ENCODE measurements at regions not wholly inside any gene's neighbourhood (a gene's known extent, or its start where the extent isn't known, plus 50 kb on each side); places are given as distances from the start of the nearest gene placed in this dataset.

- ATAC-seq (ENCODE audit: insufficient read depth, low FRiP score): no peak
These were observed 888.8 kb downstream of the SLITRK6 start for GRCh38 chr13:84910423-84910822.

DNA sequence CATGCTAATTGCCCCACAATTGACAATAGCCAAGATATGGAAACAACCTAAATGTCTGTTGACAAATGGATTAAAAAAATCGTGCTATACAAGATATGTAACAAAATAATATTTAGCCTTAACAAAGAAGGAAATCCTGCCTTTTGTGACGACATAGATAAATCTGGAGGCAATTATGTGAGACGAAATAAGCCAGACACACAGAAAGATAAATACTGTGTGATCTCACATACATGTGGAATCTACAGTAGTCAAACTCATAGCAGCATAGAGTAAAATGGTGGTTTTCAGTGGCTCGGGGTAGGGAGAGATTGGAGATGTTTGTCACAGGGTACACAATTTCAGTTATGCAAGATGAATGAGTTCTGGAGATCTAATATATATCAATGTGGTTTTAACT is 895.8 kb downstream of the SLITRK6 start:
- Histone ChIP-seq H3K9me3 (ENCODE audit: control insufficient read depth in 4 of 4, insufficient read depth in 3 of 4, low read length in 3 of 4) (no peaks in the 10 kb centered on the region), H3K27me3 (ENCODE audit: control insufficient read depth in 3 of 3, insufficient read depth in 3 of 3, low read length in 2 of 3) (no peaks in the 10 kb centered on the region), H3K9ac (ENCODE audit: insufficient read depth in 1 of 2, low read length in 2 of 2) (no peak overlapping the region), H3K4me1 (ENCODE audit: control insufficient read depth in 5 of 5, insufficient read depth in 5 of 5, low read length in 5 of 5) (no peaks in the 10 kb centered on the region), H3K27ac (ENCODE audit: low read depth in 1 of 2, low read length in 1 of 2) (no peak overlapping the region), H3K36me3 (ENCODE audit: control insufficient read depth in 4 of 4, insufficient read depth in 4 of 4, low read length in 4 of 4) (no peaks in the 10 kb centered on the region), H3K4me3 (no peak overlapping the region)
- no peak for TF ChIP-seq CTCF (IDR thresholded peaks at IDR 0.05; ENCODE audit: control extremely low read depth, extremely low read depth)
- DNase-seq (no peak), ATAC-seq (ENCODE audit: insufficient read depth, low FRiP score) (no peak)
- WGBS, 2 donors: 39 to 59% methylated on average over 4 of the region's 4 CpGs

More at GRCh38 chr13:84910423-84910822, 888.8 kb downstream of the SLITRK6 start:
- no peak overlapping the region for H3K4me3 ChIP-seq
- no peak overlapping the region for H3K9ac ChIP-seq (ENCODE audit: insufficient read depth in 1 of 2, low read length in 2 of 2)
- WGBS, 2 donors: 67 to 87% methylated on average over 2 of the region's 2 CpGs
- no peak overlapping the region for H3K27ac ChIP-seq (ENCODE audit: low read depth in 1 of 2, low read length in 1 of 2)
- H3K36me3 ChIP-seq (ENCODE audit: control insufficient read depth in 4 of 4, insufficient read depth in 4 of 4, low read length in 4 of 4): no peaks in the 10 kb centered on the region
- no peaks in the 10 kb centered on the region for H3K27me3 ChIP-seq (ENCODE audit: control insufficient read depth in 3 of 3, insufficient read depth in 3 of 3, low read length in 2 of 3)
- no peaks in the 10 kb centered on the region for H3K9me3 ChIP-seq (ENCODE audit: control insufficient read depth in 4 of 4, insufficient read depth in 3 of 4, low read length in 3 of 4)
- TF ChIP-seq CTCF (IDR thresholded peaks at IDR 0.05; ENCODE audit: control extremely low read depth, extremely low read depth): no peak
- DNase-seq: no peak
- no peaks in the 10 kb centered on the region for H3K4me1 ChIP-seq (ENCODE audit: control insufficient read depth in 5 of 5, insufficient read depth in 5 of 5, low read length in 5 of 5)

- H3K9me3 ChIP-seq (ENCODE audit: control insufficient read depth in 4 of 4, insufficient read depth in 3 of 4, low read length in 3 of 4): no peaks in the 10 kb centered on the region
- no peak overlapping the region for H3K9ac ChIP-seq (ENCODE audit: insufficient read depth in 1 of 2, low read length in 2 of 2)
- H3K27me3 ChIP-seq (ENCODE audit: control insufficient read depth in 3 of 3, insufficient read depth in 3 of 3, low read length in 2 of 3): no peaks in the 10 kb centered on the region
- 30 to 64% methylated on average over 1 of the region's 1 CpG for WGBS, 2 donors
- DNase-seq (peak in 1 of 3 donors; percentile 23), ATAC-seq (ENCODE audit: insufficient read depth, low FRiP score) (no peak)
- no peak overlapping the region for H3K27ac ChIP-seq (ENCODE audit: low read depth in 1 of 2, low read length in 1 of 2)
- TF ChIP-seq CTCF (IDR thresholded peaks at IDR 0.05; ENCODE audit: control extremely low read depth, extremely low read depth): no peak
- H3K36me3 ChIP-seq (ENCODE audit: control insufficient read depth in 4 of 4, insufficient read depth in 4 of 4, low read length in 4 of 4): no peaks in the 10 kb centered on the region
- no peak overlapping the region for H3K4me3 ChIP-seq
- H3K4me1 ChIP-seq (ENCODE audit: control insufficient read depth in 5 of 5, insufficient read depth in 5 of 5, low read length in 5 of 5): no peaks in the 10 kb centered on the region
These were observed 897.0 kb downstream of the SLITRK6 start for GRCh38 chr13:84902243-84902642.

GRCh38 chr13:84896128-84896527 is 903.1 kb downstream of the SLITRK6 start:
- TF ChIP-seq CTCF (IDR thresholded peaks at IDR 0.05; ENCODE audit: control extremely low read depth, extremely low read depth): peak; percentile 38
- no peak overlapping the region for H3K4me3 ChIP-seq
- no peaks in the 10 kb centered on the region for H3K27me3 ChIP-seq (ENCODE audit: control insufficient read depth in 3 of 3, insufficient read depth in 3 of 3, low read length in 2 of 3)
- WGBS, 2 donors: 14 to 20% methylated on average over 9 of the region's 9 CpGs
- no peaks in the 10 kb centered on the region for H3K36me3 ChIP-seq (ENCODE audit: control insufficient read depth in 4 of 4, insufficient read depth in 4 of 4, low read length in 4 of 4)
- no peak overlapping the region for H3K9ac ChIP-seq (ENCODE audit: insufficient read depth in 1 of 2, low read length in 2 of 2)
- no peaks in the 10 kb centered on the region for H3K9me3 ChIP-seq (ENCODE audit: control insufficient read depth in 4 of 4, insufficient read depth in 3 of 4, low read length in 3 of 4)
- no peak overlapping the region for H3K27ac ChIP-seq (ENCODE audit: low read depth in 1 of 2, low read length in 1 of 2)
- H3K4me1 ChIP-seq (ENCODE audit: control insufficient read depth in 5 of 5, insufficient read depth in 5 of 5, low read length in 5 of 5): no peaks in the 10 kb centered on the region
- DNase-seq: peak; percentile 66 to 86 (median 86)
- no peak for ATAC-seq (ENCODE audit: insufficient read depth, low FRiP score)

All from lung (tissue), 11 donors.